ENCODE measurements at regions not wholly inside any gene's neighbourhood (a gene's known extent, or its start where the extent isn't known, plus 50 kb on each side); places are given as distances from the start of the nearest gene placed in this dataset.
"Not testable (repeated sequence)": the region's sequence is repeated elsewhere in the genome, so short reads cannot be mapped to it uniquely, and the experiment has no call there.

GRCh38 chr5:158036983-158037595, 178.1 kb upstream of the CLINT1 start:
- H3K27ac Mint-ChIP-seq: not testable (repeated sequence)

GRCh38 chr5:158034586-158034985, 175.6 kb upstream of the CLINT1 start:
- H3K36me3 Mint-ChIP-seq (ENCODE audit: low read depth); DNase-seq; H3K4me3 Mint-ChIP-seq; H3K27ac Mint-ChIP-seq; H3K4me1 Mint-ChIP-seq (ENCODE audit: low read depth): not testable (repeated sequence)
- Mint-ChIP-seq H3K9me3 (peaks cover 13% of the 10 kb centered on the region), H3K27me3 (peaks cover 30% of the 10 kb centered on the region)

More at GRCh38 chr5:158036983-158037595, 178.1 kb upstream of the CLINT1 start:
- peaks cover 13% of the 10 kb centered on the region for H3K9me3 Mint-ChIP-seq
- peaks cover 22% of the 10 kb centered on the region for H3K27me3 Mint-ChIP-seq
- H3K4me1 Mint-ChIP-seq (ENCODE audit: low read depth); H3K36me3 Mint-ChIP-seq (ENCODE audit: low read depth); DNase-seq; H3K4me3 Mint-ChIP-seq: not testable (repeated sequence)

GRCh38 chr5:158033724-158034123, 174.8 kb upstream of the CLINT1 start:
- Mint-ChIP-seq H3K27ac (no peak overlapping the region), H3K9me3 (peaks cover 13% of the 10 kb centered on the region), H3K36me3 (ENCODE audit: low read depth) (peaks cover 6% of the 10 kb centered on the region), H3K4me3 (no peak overlapping the region), H3K27me3 (peaks cover 32% of the 10 kb centered on the region), H3K4me1 (ENCODE audit: low read depth) (peaks cover 4% of the 10 kb centered on the region)
- DNase-seq: no peak

- no peak for DNase-seq
- peaks cover 13% of the 10 kb centered on the region for H3K9me3 Mint-ChIP-seq
- H3K4me3 Mint-ChIP-seq: no peak overlapping the region
- no peak overlapping the region for H3K27ac Mint-ChIP-seq
- peaks cover 6% of the 10 kb centered on the region for H3K36me3 Mint-ChIP-seq (ENCODE audit: low read depth)
- H3K27me3 Mint-ChIP-seq: peaks cover 32% of the 10 kb centered on the region
- H3K4me1 Mint-ChIP-seq (ENCODE audit: low read depth): peaks cover 4% of the 10 kb centered on the region
These were observed 174.1 kb upstream of the CLINT1 start for GRCh38 chr5:158033076-158033475.

GRCh38 chr5:158032246-158032645, 173.3 kb upstream of the CLINT1 start:
- H3K36me3 Mint-ChIP-seq (ENCODE audit: low read depth): peaks cover 6% of the 10 kb centered on the region
- H3K27me3 Mint-ChIP-seq: peaks cover 33% of the 10 kb centered on the region
- no peak overlapping the region for H3K4me3 Mint-ChIP-seq
- peaks cover 13% of the 10 kb centered on the region for H3K9me3 Mint-ChIP-seq
- H3K4me1 Mint-ChIP-seq (ENCODE audit: low read depth): peaks cover 4% of the 10 kb centered on the region
- no peak for DNase-seq
- no peak overlapping the region for H3K27ac Mint-ChIP-seq

- Mint-ChIP-seq H3K4me1 (ENCODE audit: low read depth) (peaks cover 4% of the 10 kb centered on the region), H3K27ac (no peak overlapping the region), H3K36me3 (ENCODE audit: low read depth) (no peaks in the 10 kb centered on the region), H3K4me3 (no peak overlapping the region), H3K27me3 (peaks cover 30% of the 10 kb centered on the region), H3K9me3 (no peaks in the 10 kb centered on the region)
- DNase-seq: no peak
These were observed 169.1 kb upstream of the CLINT1 start for GRCh38 chr5:158027806-158028775.

GRCh38 chr5:158026304-158027031, 167.5 kb upstream of the CLINT1 start:
- no peak overlapping the region for H3K27ac Mint-ChIP-seq
- no peaks in the 10 kb centered on the region for H3K4me1 Mint-ChIP-seq (ENCODE audit: low read depth)
- no peaks in the 10 kb centered on the region for H3K36me3 Mint-ChIP-seq (ENCODE audit: low read depth)
- no peak for DNase-seq
- H3K4me3 Mint-ChIP-seq: no peak overlapping the region
- no peaks in the 10 kb centered on the region for H3K9me3 Mint-ChIP-seq
- H3K27me3 Mint-ChIP-seq: peaks cover 25% of the 10 kb centered on the region

GRCh38 chr5:158023266-158023665, 164.3 kb upstream of the CLINT1 start:
- Mint-ChIP-seq H3K4me1 (ENCODE audit: low read depth) (no peaks in the 10 kb centered on the region), H3K36me3 (ENCODE audit: low read depth) (no peaks in the 10 kb centered on the region), H3K4me3 (no peak overlapping the region), H3K27ac (no peak overlapping the region), H3K27me3 (peaks cover 27% of the 10 kb centered on the region), H3K9me3 (no peaks in the 10 kb centered on the region)
- DNase-seq: no peak

GRCh38 chr5:158022837-158023236, 163.9 kb upstream of the CLINT1 start:
- Mint-ChIP-seq H3K4me3 (no peak overlapping the region), H3K36me3 (ENCODE audit: low read depth) (no peaks in the 10 kb centered on the region), H3K4me1 (ENCODE audit: low read depth) (no peaks in the 10 kb centered on the region), H3K27me3 (peaks cover 27% of the 10 kb centered on the region), H3K27ac (no peak overlapping the region), H3K9me3 (no peaks in the 10 kb centered on the region)
- DNase-seq: no peak

GRCh38 chr5:158022393-158022792, 163.4 kb upstream of the CLINT1 start:
- H3K27ac Mint-ChIP-seq: no peak overlapping the region
- H3K9me3 Mint-ChIP-seq: no peaks in the 10 kb centered on the region
- H3K4me3 Mint-ChIP-seq: no peak overlapping the region
- H3K36me3 Mint-ChIP-seq (ENCODE audit: low read depth): no peaks in the 10 kb centered on the region
- H3K27me3 Mint-ChIP-seq: peaks cover 27% of the 10 kb centered on the region
- no peaks in the 10 kb centered on the region for H3K4me1 Mint-ChIP-seq (ENCODE audit: low read depth)
- no peak for DNase-seq

- H3K36me3 Mint-ChIP-seq (ENCODE audit: low read depth): no peaks in the 10 kb centered on the region
These were observed 161.8 kb upstream of the CLINT1 start for GRCh38 chr5:158020555-158021418.

GRCh38 chr5:158017469-158017868, 158.5 kb upstream of the CLINT1 start:
- H3K9me3 Mint-ChIP-seq: no peaks in the 10 kb centered on the region
- DNase-seq: no peak
- no peaks in the 10 kb centered on the region for H3K4me1 Mint-ChIP-seq (ENCODE audit: low read depth)
- H3K4me3 Mint-ChIP-seq: no peak overlapping the region
- H3K27me3 Mint-ChIP-seq: peaks cover 31% of the 10 kb centered on the region
- no peaks in the 10 kb centered on the region for H3K36me3 Mint-ChIP-seq (ENCODE audit: low read depth)
- H3K27ac Mint-ChIP-seq: no peak overlapping the region

More at GRCh38 chr5:158020555-158021418, 161.8 kb upstream of the CLINT1 start:
- Mint-ChIP-seq H3K27ac (no peak overlapping the region), H3K9me3 (no peaks in the 10 kb centered on the region), H3K4me3 (no peak overlapping the region), H3K4me1 (ENCODE audit: low read depth) (no peaks in the 10 kb centered on the region), H3K27me3 (peaks cover 18% of the 10 kb centered on the region)
- no peak for DNase-seq

- Mint-ChIP-seq H3K4me1 (ENCODE audit: low read depth) (no peaks in the 10 kb centered on the region), H3K36me3 (ENCODE audit: low read depth) (no peaks in the 10 kb centered on the region)
These were observed 155.4 kb upstream of the CLINT1 start for GRCh38 chr5:158014372-158014771.

GRCh38 chr5:158013939-158014338, 155.0 kb upstream of the CLINT1 start:
- H3K4me3 Mint-ChIP-seq: no peak overlapping the region
- H3K4me1 Mint-ChIP-seq (ENCODE audit: low read depth): no peaks in the 10 kb centered on the region
- DNase-seq: no peak
- H3K36me3 Mint-ChIP-seq (ENCODE audit: low read depth): no peaks in the 10 kb centered on the region
- peaks cover 30% of the 10 kb centered on the region for H3K27me3 Mint-ChIP-seq
- H3K27ac Mint-ChIP-seq: no peak overlapping the region
- no peaks in the 10 kb centered on the region for H3K9me3 Mint-ChIP-seq

More at GRCh38 chr5:158014372-158014771, 155.4 kb upstream of the CLINT1 start:
- no peak for DNase-seq
- H3K27me3 Mint-ChIP-seq: peaks cover 30% of the 10 kb centered on the region
- H3K4me3 Mint-ChIP-seq: no peak overlapping the region
- no peaks in the 10 kb centered on the region for H3K9me3 Mint-ChIP-seq
- no peak overlapping the region for H3K27ac Mint-ChIP-seq
